Iris pigment epithelial cell (primary cell): ENCODE measurements at regions not wholly inside any gene's neighbourhood (a gene's known extent, or its start where the extent isn't known, plus 50 kb on each side); places are given as distances from the start of the nearest gene placed in this dataset.

Experiments
- DNase-seq: peaks from one replicate; pipeline ENCODE4 v3.0.0-alpha.2; 2011; ENCODE audit warnings: low read depth

DNA sequence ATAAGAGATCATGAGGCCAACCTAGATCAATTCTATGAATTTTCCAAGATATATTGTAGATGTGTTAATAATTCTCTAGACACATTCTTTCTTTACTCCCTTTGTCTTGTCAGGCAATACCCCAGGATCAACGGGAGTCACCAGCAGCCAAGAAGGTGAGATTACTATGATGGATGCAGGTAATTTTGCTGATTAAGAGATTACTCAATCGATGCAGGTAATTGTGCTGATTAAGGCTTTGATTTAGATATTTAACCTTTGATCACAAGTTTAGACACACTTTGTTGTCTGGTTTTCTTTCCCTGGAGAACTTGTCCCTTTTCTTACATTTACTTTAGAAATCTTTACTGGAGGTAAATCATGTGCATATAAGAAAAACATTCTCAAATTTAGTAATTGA lies 134.3 kb upstream of the CNTN1 start:
- no peak for DNase-seq

GRCh38 chr12:40559865-40560264 lies 132.4 kb upstream of the CNTN1 start:
- no peak for DNase-seq

DNA sequence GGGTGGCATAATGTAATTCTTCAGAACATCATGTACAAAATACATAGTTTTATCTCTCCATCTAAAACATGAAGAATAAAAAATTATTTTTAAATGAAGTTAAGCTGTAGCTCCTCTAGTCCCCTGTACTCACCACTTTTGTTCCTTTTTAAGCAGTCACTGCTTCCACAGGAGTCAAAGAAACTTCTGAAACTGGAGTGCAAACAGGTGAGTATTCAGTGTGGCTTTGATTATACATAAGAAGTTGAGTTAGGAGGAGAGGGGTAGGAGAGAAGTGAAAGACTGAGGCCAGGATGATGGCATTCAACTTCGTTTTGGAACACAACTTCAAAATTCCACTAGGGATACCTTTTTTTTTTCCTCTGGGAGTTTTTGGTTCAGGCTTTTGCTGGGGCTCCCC lies 131.4 kb upstream of the CNTN1 start:
- DNase-seq, result no peak

DNA sequence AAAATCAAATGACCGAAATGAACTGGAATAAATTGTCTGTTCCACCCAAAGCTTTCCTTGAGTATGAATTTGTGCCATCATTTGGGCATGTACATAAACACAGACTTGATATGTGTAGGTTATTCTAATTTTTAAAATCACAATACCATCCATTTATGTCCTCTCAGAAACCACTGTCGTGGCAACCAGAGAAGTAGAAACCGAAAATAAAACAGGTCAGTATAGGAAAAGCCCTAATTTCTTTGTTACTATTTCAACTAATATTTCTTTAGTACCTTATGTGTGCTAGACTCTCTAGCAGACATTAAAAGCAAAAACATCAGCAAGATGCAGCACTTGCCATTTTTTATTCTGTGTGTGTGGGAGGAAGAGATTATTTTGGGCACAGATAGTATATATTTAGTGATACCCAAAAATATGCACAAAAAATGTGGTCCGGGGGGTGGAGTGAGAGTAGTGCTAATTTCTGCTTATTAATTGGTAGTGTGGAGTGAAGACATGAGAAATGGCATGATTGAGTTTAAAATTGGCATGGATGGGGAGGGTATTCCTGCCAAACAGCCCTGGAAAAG lies 130.8 kb upstream of the CNTN1 start:
- DNase-seq, result no peak

GRCh38 chr12:40565029-40565633 lies 127.1 kb upstream of the CNTN1 start:
- no peak for DNase-seq

DNA sequence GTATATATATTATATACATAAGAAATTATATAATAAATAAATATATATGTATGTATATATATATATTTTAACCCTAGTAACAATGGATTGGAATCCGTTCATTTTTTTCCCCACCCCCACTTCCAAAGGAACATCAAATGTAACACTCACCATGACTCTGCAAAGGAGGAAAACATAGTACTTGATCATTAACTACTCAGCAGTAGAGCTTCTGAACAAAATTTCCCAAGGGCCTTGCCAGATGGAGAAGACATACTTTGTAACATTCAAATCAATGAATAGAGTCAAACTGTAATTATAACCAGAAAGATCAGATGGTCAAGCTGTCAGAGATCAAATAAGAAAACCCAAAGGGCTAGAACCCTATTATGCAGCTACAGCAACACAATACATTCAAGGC lies 126.0 kb upstream of the CNTN1 start:
- no peak for DNase-seq

DNA sequence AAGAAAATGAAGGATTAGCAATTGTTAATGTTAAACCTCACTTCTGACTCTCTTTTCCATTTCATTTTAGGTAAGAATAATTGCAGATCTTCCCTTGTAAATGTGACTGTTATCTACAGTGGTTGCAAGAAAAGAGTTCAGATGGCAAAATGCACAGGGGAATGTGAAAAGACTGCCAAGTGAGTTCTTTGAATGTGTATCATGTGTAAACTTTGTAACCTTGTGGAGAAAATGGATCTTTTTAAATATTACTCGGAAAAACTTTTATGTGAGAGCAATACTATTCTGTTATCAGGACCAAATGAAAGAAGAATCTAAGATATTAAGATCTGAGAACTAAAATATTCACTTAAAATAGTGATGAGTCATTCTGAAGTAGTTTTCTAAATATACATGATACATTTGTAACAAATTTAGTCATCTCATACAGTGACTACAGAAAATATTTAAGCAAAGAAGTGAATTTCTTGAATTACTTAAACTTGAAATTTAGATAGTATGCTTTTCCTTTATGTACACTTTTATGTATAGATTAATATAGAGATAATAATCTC lies 122.5 kb upstream of the CNTN1 start:
- peak; percentile 32 for DNase-seq

DNA sequence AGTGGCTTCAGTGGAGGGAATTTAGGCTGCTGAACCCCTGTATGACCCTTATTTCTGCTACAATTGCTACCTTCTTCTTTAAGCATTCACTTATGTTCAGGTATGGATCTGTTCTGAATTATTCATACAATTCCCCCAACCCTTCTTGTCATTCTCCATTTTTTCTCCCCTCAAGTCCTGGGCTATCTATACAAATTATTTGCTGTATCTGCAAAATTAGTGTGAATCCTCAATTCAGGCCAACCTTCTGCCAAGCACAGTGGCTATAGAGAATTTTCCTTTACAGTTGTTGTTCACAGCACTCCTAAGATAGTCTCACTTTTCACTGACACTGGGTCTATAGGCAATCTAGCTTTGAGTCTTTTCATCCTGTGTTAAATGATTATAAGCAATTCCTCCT lies 119.2 kb upstream of the CNTN1 start:
- DNase-seq, result no peak

GRCh38 chr12:40575987-40576386 lies 116.3 kb upstream of the CNTN1 start:
- no peak for DNase-seq

GRCh38 chr12:40577834-40578233 lies 114.4 kb upstream of the CNTN1 start:
- DNase-seq, result no peak

GRCh38 chr12:40579687-40580086 lies 112.6 kb upstream of the CNTN1 start:
- DNase-seq, result no peak

DNA sequence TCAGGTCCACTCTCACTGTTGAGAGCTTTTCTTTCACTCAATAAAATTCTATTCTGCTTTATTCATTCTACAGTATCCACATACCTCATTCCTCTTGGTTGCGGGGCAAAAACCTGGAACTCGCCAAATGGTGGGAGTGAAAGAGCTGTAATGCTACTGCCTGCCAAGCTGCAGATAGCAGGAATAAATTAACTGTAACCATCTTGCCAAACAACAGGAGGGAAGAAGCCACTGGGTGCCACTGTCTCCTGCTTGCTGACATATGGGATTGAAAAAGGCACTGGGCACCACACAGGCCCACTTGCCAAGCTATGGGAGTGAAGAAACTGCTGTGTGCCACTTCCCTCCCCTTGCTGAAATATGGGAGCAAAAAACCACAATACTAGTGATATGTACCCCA lies 111.9 kb upstream of the CNTN1 start:
- no peak for DNase-seq

DNA sequence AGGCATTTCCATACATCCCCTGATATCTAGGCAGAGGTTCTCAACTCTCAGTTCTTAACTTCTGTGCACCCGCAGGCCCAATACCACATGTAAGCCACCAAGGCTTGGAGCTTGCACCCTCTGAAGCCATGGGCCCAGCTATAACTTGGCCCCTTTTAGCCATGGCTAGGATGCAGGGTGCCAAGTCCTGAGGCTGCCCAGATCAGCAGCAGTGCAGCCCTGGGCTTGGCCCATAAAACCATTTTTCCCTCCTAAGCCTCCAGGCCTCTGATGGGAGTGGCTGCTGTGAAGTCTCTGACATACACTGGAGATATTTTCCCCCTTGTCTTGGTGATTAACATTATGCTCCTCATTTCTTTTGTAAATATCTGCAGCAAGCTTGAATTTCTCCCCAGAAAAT lies 110.3 kb upstream of the CNTN1 start:
- DNase-seq, result no peak

DNA sequence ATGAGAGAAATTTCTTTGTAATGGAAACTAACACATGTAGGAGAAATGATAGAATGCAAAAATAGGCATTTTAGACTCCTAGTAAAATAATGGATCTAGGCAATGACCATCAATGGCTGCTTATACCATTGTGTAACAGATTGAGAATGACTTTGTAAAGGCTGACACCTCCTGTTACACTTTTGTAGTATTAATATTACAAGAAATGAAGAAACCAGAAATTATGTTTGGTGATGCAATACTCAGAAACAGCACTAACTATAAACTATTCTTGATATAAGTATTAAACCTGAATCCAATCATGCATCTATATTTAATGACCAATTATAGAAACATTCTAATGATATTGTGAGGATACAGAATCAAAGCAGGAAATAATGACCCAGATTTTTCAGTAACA lies 108.5 kb upstream of the CNTN1 start:
- DNase-seq, result no peak

DNA sequence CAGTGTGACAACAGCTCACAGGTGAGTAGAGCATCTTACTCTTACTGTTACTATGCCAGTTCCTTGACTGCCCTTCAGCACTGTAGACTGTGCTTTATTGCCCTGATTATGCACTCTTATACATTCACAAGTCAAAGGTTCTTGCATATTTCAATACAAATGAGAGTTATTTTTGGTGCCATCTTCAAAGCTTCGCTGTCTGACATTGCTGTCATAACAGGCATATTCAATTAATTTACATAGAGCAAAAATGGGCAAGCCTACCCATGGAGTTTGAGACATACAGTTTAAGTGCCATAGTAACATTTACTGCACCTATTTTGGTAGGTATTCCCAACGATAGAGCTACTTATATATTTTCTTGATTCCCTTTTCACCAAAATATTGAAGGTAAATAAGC lies 107.5 kb upstream of the CNTN1 start:
- no peak for DNase-seq

DNA sequence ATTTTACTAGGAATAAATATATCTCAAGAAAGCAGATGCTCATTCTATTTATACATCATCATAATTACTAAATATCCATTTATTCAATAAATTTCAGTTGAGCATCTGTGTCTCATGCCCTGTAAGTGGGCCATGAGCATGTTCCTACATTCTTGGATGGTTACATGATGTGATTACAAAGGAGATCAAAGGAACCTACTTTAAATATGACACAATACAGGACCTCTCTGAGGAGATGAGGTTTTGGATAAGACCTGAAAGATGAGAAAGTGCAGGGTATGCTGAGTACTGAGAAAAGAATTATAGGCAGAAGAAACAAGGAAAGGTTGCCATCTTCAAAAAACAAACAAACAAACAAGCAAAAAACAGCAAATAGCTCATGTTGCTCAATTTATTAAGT lies 105.4 kb upstream of the CNTN1 start:
- DNase-seq, result no peak

DNA sequence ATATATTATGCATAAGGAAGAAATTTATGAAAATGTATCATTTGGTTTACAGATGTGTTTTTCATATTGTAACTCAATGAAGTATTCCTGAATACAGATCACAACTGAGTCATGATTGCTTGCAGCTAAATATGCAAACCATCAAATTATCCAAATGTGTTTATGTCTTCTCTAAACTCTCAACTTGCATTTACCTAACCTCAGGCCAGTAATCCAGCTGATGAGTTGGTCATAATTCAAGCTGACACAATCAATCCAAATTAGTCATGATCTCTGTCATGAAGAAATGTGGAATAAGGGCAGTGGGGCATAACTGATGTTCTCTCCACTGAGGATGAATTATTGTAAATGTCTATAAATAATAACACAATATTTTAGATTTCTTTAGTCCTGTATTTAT lies 104.8 kb upstream of the CNTN1 start:
- DNase-seq, result no peak

- DNase-seq, result no peak
Observed at GRCh38 chr12:40587970-40588369, 104.3 kb upstream of the CNTN1 start.

DNA sequence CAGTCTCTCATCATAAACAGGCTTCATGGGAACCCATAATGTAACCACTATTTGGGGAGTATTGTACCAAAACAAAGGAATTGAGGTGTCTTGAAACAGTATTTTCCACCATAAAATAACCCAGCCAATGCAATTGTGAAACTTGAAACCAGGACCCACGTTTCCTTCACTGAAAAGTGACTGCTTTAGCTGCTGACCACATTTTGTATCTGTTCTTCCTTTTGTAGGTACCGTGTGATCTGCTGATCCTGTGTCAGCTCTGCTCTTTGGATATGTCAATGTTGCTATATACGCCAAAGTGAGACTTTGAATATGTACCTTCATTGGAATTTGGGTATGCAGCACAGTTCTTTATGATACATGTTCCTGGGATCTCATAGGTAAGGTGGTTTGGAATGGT lies 95.1 kb upstream of the CNTN1 start:
- DNase-seq, result no peak

DNA sequence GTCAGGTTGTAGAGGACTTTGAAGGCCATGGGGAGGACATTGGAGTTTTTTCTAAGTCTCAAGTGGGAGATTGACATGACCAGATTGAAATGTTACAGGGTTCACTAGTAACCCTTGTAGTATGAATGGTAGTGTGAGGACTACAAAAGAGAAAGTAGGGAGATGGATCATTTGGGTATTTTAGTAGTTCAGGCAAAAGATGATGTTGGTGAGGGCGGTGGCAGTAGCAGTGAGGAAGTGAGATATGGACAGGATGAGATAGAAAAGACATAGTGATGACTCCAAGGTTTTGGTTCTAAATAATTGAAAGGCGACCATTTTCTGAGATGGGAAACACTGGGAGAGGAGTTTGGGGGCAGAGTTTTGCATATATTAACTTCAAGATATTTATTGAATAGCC lies 94.2 kb upstream of the CNTN1 start:
- DNase-seq, result no peak

DNA sequence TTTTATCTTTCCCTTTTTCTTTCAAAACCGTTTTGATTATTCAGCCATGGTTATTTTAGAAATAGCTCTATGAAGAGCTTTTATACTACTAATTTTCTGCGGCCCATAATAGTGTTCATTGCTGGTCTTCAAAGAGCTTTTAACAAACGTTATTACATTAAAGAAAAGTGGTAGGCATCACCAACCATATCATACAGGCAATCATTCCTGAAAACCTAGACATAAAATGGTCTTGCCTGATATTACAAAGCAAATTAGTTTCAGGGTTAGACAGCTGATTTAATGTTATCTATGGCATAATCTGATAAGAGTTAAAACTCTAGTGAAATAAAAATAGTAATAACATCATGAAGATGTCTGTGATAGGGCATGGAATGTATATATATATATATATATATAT lies 89.7 kb upstream of the CNTN1 start:
- no peak for DNase-seq

DNA sequence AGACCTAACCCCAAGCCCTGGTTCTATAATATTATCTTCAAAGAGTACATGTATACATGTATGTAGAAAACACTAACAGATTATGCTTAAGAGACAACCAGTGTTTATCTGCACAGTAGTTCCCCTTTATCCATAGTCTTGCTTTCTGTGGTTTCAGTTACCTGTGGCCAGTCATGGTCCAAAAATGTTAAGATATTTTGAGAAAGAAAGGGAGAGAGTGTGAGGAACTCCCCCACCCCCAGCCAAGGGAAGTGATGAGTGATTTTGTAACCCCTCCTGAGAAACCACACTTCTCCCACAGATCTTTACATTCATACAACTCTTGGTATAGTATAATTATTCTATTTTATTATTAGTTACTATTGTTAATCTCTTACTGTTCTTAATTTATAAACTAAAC lies 77.3 kb upstream of the CNTN1 start:
- DNase-seq, result no peak

GRCh38 chr12:40615590-40615989 lies 76.6 kb upstream of the CNTN1 start:
- no peak for DNase-seq

DNA sequence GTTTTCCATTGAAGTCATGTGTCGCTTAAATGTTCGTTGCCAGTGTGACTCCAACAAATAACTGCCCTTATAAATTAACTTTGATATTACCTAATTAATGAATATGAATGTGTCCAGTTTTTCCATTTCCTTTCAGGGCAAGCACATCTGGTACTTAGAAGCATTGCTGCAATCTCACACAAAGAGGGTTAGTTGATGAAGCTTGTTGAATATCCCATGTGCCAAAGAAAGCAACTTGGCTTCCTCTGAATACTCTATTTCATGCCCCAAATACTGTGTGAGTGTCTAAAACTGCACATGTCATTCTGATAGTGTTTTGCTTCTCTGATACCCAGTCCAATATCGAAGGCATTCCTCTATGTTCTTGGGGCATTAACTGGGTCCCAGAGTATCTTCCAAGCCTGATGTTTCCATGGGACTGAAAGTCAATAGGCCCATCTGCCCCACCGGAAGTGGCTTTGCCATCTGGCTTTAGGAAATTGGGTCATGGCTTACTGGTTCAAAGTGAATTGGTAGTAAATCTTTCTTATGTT lies 75.8 kb upstream of the CNTN1 start:
- DNase-seq, result no peak
